HCT116 (cell line): ENCODE measurements at regions not wholly inside any gene's neighbourhood (a gene's known extent, or its start where the extent isn't known, plus 50 kb on each side); places are given as distances from the start of the nearest gene placed in this dataset.

Experiments
- ATAC-seq: fragments of 200-7000 bp; cut with Tn5 transposase; 2 replicates; pipeline ENCODE4 v1.9.1; 2020; ENCODE audit warnings: mild to moderate bottlenecking, moderate library complexity
- BruUV-seq: library from RNA; stranded (reverse); fragments of 400-500 nt; replicated peaks from 2 replicates; lab custom pipeline; 2021; lab: Mats Ljungman, UMichigan
- CTCF ChIA-PET: fragments of 300-600 bp; sonication (Branson Sonifier 250); formaldehyde crosslinking; loops from one replicate; lab custom pipeline; 2021; ENCODE audit warnings: antibody characterized with exemption; lab: Charles Lee
- POLR2A ChIA-PET: fragments of 300-600, 350-600 bp; sonication (Branson Sonifier 250); formaldehyde crosslinking; loops from one replicate; lab custom pipeline; 2021; ENCODE audit warnings: antibody characterized with exemption; lab: Charles Lee
- RAD21 ChIA-PET, 2 experiments: fragments of 300-600 bp; sonication (Branson Sonifier 250); formaldehyde crosslinking; loops; one replicate each; lab custom pipeline; 2023; ENCODE audit warnings: low total read pairs in 2 of 2; ENCODE audit not compliant: uncharacterized antibody in 2 of 2, unreplicated experiment in 2 of 2, low non-redundant PET in 1 of 2; lab: Charles Lee
- DNase-seq: peaks from one replicate; pipeline ENCODE4 v3.0.0-alpha.2; 2010; ENCODE audit warnings: low read depth, low spot score
- H2AFZ ChIP-seq: fragments of 200-600 bp; shearing (Covaris generic), sonication (generic); 2 replicates; pipeline ENCODE4 v1.6.1; 2017; ENCODE audit warnings: low read depth, mixed run types, mixed read lengths, antibody characterized with exemption, low read length; ENCODE audit not compliant: poor library complexity, severe bottlenecking
- H3K27ac ChIP-seq: 2 replicates; pipeline ENCODE4 v1.5.1; 2012; ENCODE audit warnings: low read depth, low read length
- H3K27me3 ChIP-seq: fragments of 200-600 bp; sonication (generic); 2 replicates; pipeline ENCODE4 v1.6.1; 2016; ENCODE audit warnings: mixed run types, low read length, mixed read lengths; ENCODE audit not compliant: insufficient read depth
- H3K36me3 ChIP-seq, 2 experiments: fragments of 200-500 bp in 1 of 2; fragments of 200-600 bp in 1 of 2; sonication (Bioruptor generic) in 1 of 2; sonication (generic) in 1 of 2; 2 replicates each; pipeline versions ENCODE4 v1.5.1 to v1.6.1; 2014 to 2016; ENCODE audit warnings: low read length in 2 of 2, inconsistent platforms in 1 of 2, mixed read lengths in 1 of 2, mixed run types in 1 of 2; ENCODE audit not compliant: insufficient read depth in 2 of 2, control insufficient read depth in 1 of 2
- H3K4me1 ChIP-seq, 2 experiments: fragments of 200-600 bp in 1 of 2; sonication (generic) in 1 of 2; 2 replicates each; pipeline versions ENCODE4 v1.5.1 to v1.6.1; 2012 to 2017; ENCODE audit warnings: low read length in 2 of 2, inconsistent platforms in 1 of 2, mild to moderate bottlenecking in 1 of 2, mixed read lengths in 1 of 2, mixed run types in 1 of 2, moderate library complexity in 1 of 2; ENCODE audit not compliant: insufficient read depth in 2 of 2, control insufficient read depth in 1 of 2
- H3K4me2 ChIP-seq: fragments of 200-600 bp; sonication (generic); 2 replicates; pipeline ENCODE4 v1.6.1; 2017; ENCODE audit warnings: mixed run types, low read length, mixed read lengths
- H3K4me3 ChIP-seq, 2 experiments: fragments of 200-600 bp in 1 of 2; sonication (generic) in 1 of 2; replicated peaks in 1 of 2; 2 replicates each; pipeline ENCODE4 v1.5.1; 2011 to 2016; ENCODE audit warnings: low read length in 2 of 2, control low read depth in 1 of 2, low read depth in 1 of 2, mild to moderate bottlenecking in 1 of 2, mixed read lengths in 1 of 2, mixed run types in 1 of 2
- H3K79me2 ChIP-seq: fragments of 200-600 bp; sonication (generic); 2 replicates; pipeline ENCODE4 v1.6.1; 2017; ENCODE audit warnings: mild to moderate bottlenecking, mixed run types, low read length, moderate library complexity, mixed read lengths; ENCODE audit not compliant: insufficient read depth
- H3K9ac ChIP-seq: fragments of 200-600 bp; sonication (generic); 2 replicates; pipeline ENCODE4 v1.6.1; 2016; ENCODE audit warnings: low read length, mixed read lengths
- H3K9me2 ChIP-seq: fragments of 200-600 bp; sonication (generic), shearing (Covaris generic); 2 replicates; pipeline ENCODE4 v1.6.1; 2017; ENCODE audit warnings: mixed run types, mild to moderate bottlenecking, moderate library complexity; ENCODE audit not compliant: insufficient read depth
- H3K9me3 ChIP-seq, 2 experiments: fragments of 200-500 bp in 1 of 2; fragments of 200-600 bp in 1 of 2; sonication (Bioruptor generic) in 1 of 2; sonication (generic) in 1 of 2; 2 replicates each; pipeline ENCODE4 v1.6.1; 2014 to 2017; ENCODE audit warnings: low read length in 2 of 2, mixed read lengths in 2 of 2, inconsistent platforms in 1 of 2, low read depth in 1 of 2, mild to moderate bottlenecking in 1 of 2, mixed run types in 1 of 2, moderate library complexity in 1 of 2; ENCODE audit not compliant: control insufficient read depth in 1 of 2, insufficient read depth in 1 of 2
- H4K20me1 ChIP-seq: fragments of 200-600 bp; sonication (generic), shearing (Covaris generic); 2 replicates; pipeline ENCODE4 v1.6.1; 2017; ENCODE audit warnings: mixed run types, mild to moderate bottlenecking, moderate library complexity; ENCODE audit not compliant: insufficient read depth
- ATF3 ChIP-seq: IDR thresholded peaks from 2 replicates; pipeline ENCODE4 v1.6.1; 2012
- CBX3 ChIP-seq: IDR thresholded peaks from 2 replicates; pipeline ENCODE4 v1.6.1; 2012; ENCODE audit warnings: low read depth
- CEBPB ChIP-seq: IDR thresholded peaks from 2 replicates; pipeline ENCODE4 v1.6.1; 2012; ENCODE audit warnings: low read depth
- EGR1 ChIP-seq: IDR thresholded peaks from 2 replicates; pipeline ENCODE4 v1.6.1; 2012; ENCODE audit warnings: low read depth
- ELF1 ChIP-seq: IDR thresholded peaks from 2 replicates; pipeline ENCODE4 v1.6.1; 2012; ENCODE audit warnings: low read depth, borderline replicate concordance
- EZH2 ChIP-seq: fragments of 200-600 bp; sonication (generic); IDR thresholded peaks from 2 replicates; pipeline ENCODE4 v1.6.1; 2017; ENCODE audit warnings: antibody characterized with exemption, mixed run types
- EZH2phosphoT487 ChIP-seq: fragments of 200-600 bp; IDR thresholded peaks from 2 replicates; pipeline ENCODE4 v1.6.1; 2018; ENCODE audit warnings: antibody characterized with exemption, borderline replicate concordance
- FOSL1 ChIP-seq: IDR thresholded peaks from 2 replicates; pipeline ENCODE4 v1.6.1; 2012; ENCODE audit warnings: low read depth
- JUND ChIP-seq: IDR thresholded peaks from 2 replicates; pipeline ENCODE4 v1.6.1; 2012
- MAX ChIP-seq: IDR thresholded peaks from 2 replicates; pipeline ENCODE4 v1.6.1; 2012
- RAD21 ChIP-seq: IDR thresholded peaks from 2 replicates; pipeline ENCODE4 v1.6.1; 2012; ENCODE audit warnings: low read depth, mild to moderate bottlenecking
- REST ChIP-seq: IDR thresholded peaks from 2 replicates; pipeline ENCODE4 v1.6.1; 2012; ENCODE audit warnings: low read depth
- SIN3A ChIP-seq: IDR thresholded peaks from 2 replicates; pipeline ENCODE4 v1.6.1; 2012; ENCODE audit warnings: low read depth
- YY1 ChIP-seq: IDR thresholded peaks from 2 replicates; pipeline ENCODE4 v1.6.1; 2011; ENCODE audit warnings: low read length, low read depth, moderate library complexity, mild to moderate bottlenecking; ENCODE audit not compliant: insufficient replicate concordance; ENCODE audit errors: extremely low read depth
- ZBTB33 ChIP-seq: IDR thresholded peaks from 2 replicates; pipeline ENCODE4 v1.6.1; 2011; ENCODE audit warnings: mild to moderate bottlenecking, low read length, moderate library complexity; ENCODE audit not compliant: insufficient replicate concordance; ENCODE audit errors: extremely low read depth
- ZNF274 ChIP-seq: fragments of 200-500 bp; sonication (Bioruptor generic); IDR thresholded peaks from 2 replicates; pipeline ENCODE4 v1.6.1; 2014; ENCODE audit warnings: mild to moderate bottlenecking, low read depth, low read length, inconsistent platforms
- intact Hi-C: fragments of 100-400 bp; cut with micrococcal nuclease; formaldehyde crosslinking; loops from 2 replicates; pipeline ENCODE4 v1.10.0; 2022

- TF ChIP-seq CBX3 (no peak), EZH2phosphoT487 (no peak), EGR1 (no peak), REST (no peak), FOSL1 (no peak), EZH2 (no peak), ZNF274 (no peak), MAX (no peak), ATF3 (no peak), JUND (no peak), RAD21 (no peak), YY1 (no peak), CEBPB (no peak), ELF1 (no peak), SIN3A (no peak), ZBTB33 (no peak)
- ChIA-PET RAD21 (no interaction called here), POLR2A (no interaction called here), CTCF (no interaction called here)
- no peaks in the 10 kb centered on the region for H3K79me2 ChIP-seq
- H3K27me3 ChIP-seq: no peaks in the 10 kb centered on the region
- H3K9ac ChIP-seq: no peak overlapping the region
- DNase-seq (no peak), ATAC-seq (no peak)
- H4K20me1 ChIP-seq: no peaks in the 10 kb centered on the region
- no peaks in the 10 kb centered on the region for H3K36me3 ChIP-seq
- no peak overlapping the region for H3K4me2 ChIP-seq
- no peaks in the 10 kb centered on the region for H3K9me3 ChIP-seq
- intact Hi-C loops: no loop called here
- H3K4me1 ChIP-seq: no peaks in the 10 kb centered on the region
- H3K9me2 ChIP-seq: no peaks in the 10 kb centered on the region
- H3K4me3 ChIP-seq: no peak overlapping the region
- no peak overlapping the region for H2AFZ ChIP-seq
- BruUV-seq: no TSS peak
- no peak overlapping the region for H3K27ac ChIP-seq
Measured at GRCh38 chr19:32253683-32254508, 91.5 kb upstream of the ZNF507 start.
